GM06990 (cell line): ENCODE measurements at regions not wholly inside any gene's neighbourhood (a gene's known extent, or its start where the extent isn't known, plus 50 kb on each side); places are given as distances from the start of the nearest gene placed in this dataset.

ENCODE experiments used
- DNase-seq: peaks from one replicate; pipeline ENCODE4 v3.0.0-alpha.2; 2011; ENCODE audit not compliant: insufficient read length; ENCODE audit errors: extremely low read depth
- H3K27me3 ChIP-seq: replicated peaks from 2 replicates; pipeline ENCODE4 v1.6.0; 2011; ENCODE audit warnings: low read length; ENCODE audit not compliant: control insufficient read depth, insufficient read depth
- H3K36me3 ChIP-seq: 2 replicates; pipeline ENCODE4 v1.5.1; 2011; ENCODE audit warnings: low read length; ENCODE audit not compliant: control insufficient read depth, insufficient read depth
- H3K4me3 ChIP-seq: replicated peaks from 2 replicates; pipeline ENCODE4 v1.5.1; 2011; ENCODE audit warnings: low read depth, mild to moderate bottlenecking, control low read depth, low read length
- TF ChIP-seq, protein P1 (sequence below): IDR thresholded peaks from 2 replicates; pipeline ENCODE4 v1.5.1; 2011; ENCODE audit warnings: low read length, control low read depth, mild to moderate bottlenecking, inconsistent platforms; ENCODE audit not compliant: insufficient read depth, poor library complexity, severe bottlenecking

DNA sequence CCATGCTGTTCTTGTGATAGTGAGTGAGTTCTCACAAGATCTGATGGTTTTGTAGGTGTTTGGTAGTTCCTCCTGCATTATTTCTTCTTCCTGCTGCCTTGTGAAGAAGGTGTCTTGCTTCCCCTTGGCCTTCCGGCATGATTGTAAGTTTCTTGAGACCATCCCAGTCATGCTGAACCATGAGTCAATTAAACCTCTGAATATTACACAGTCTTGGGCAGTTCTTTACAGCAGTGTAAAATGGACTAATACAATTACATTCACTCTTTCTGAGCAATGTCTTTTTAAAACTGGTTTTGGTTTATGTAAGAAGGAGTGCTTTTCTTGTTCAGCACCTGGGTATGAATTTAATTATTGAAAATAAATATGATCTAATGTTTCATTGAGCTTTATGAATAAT lies 50.7 kb upstream of the ARRDC3 start:
- TF ChIP-seq, protein P1, sequence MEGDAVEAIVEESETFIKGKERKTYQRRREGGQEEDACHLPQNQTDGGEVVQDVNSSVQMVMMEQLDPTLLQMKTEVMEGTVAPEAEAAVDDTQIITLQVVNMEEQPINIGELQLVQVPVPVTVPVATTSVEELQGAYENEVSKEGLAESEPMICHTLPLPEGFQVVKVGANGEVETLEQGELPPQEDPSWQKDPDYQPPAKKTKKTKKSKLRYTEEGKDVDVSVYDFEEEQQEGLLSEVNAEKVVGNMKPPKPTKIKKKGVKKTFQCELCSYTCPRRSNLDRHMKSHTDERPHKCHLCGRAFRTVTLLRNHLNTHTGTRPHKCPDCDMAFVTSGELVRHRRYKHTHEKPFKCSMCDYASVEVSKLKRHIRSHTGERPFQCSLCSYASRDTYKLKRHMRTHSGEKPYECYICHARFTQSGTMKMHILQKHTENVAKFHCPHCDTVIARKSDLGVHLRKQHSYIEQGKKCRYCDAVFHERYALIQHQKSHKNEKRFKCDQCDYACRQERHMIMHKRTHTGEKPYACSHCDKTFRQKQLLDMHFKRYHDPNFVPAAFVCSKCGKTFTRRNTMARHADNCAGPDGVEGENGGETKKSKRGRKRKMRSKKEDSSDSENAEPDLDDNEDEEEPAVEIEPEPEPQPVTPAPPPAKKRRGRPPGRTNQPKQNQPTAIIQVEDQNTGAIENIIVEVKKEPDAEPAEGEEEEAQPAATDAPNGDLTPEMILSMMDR, result no peak

More for the DNA sequence above, 50.7 kb upstream of the ARRDC3 start:
- Histone ChIP-seq H3K36me3 (no peaks in the 10 kb centered on the region), H3K4me3 (no peak overlapping the region), H3K27me3 (no peaks in the 10 kb centered on the region)
- DNase-seq, result no peak
